Small intestine (tissue), 7 donors: ENCODE measurements at regions not wholly inside any gene's neighbourhood (a gene's known extent, or its start where the extent isn't known, plus 50 kb on each side); places are given as distances from the start of the nearest gene placed in this dataset.
A peak's percentile ranks its signal among the peaks of the same experiment; 100 is the strongest.

Source experiments
- DNase-seq, 2 donors: peaks; one replicate each; pipeline versions ENCODE4 v3.0.0 to v3.0.0-alpha.2; 2013
- FAIRE-seq: peaks from 2 replicates; lab custom pipeline; 2012; peaks lifted over from hg19 to GRCh38; lab: Jason Lieb, UNC
- H3K27ac ChIP-seq, 3 donors: one replicate each; pipeline ENCODE4 v1.5.1; 2013; ENCODE audit warnings: low read length in 2 of 3, mild to moderate bottlenecking in 2 of 3, control low read depth in 1 of 3, inconsistent platforms in 1 of 3, low read depth in 1 of 3, moderate library complexity in 1 of 3
- H3K27me3 ChIP-seq, 3 donors: one replicate each; pipeline ENCODE4 v1.6.1; 2013; ENCODE audit warnings: low read length in 3 of 3, inconsistent platforms in 1 of 3; ENCODE audit not compliant: control insufficient read depth in 3 of 3, insufficient read depth in 3 of 3
- H3K36me3 ChIP-seq, 3 donors: one replicate each; pipeline ENCODE4 v1.6.1; 2013; ENCODE audit warnings: low read length in 3 of 3, inconsistent platforms in 1 of 3, low read depth in 1 of 3, mild to moderate bottlenecking in 1 of 3, moderate library complexity in 1 of 3; ENCODE audit not compliant: control insufficient read depth in 3 of 3, insufficient read depth in 2 of 3
- H3K4me1 ChIP-seq, 3 donors: one replicate each; pipeline ENCODE4 v1.6.1; 2013; ENCODE audit warnings: low read length in 2 of 3, inconsistent platforms in 1 of 3, low read depth in 1 of 3, mild to moderate bottlenecking in 1 of 3, moderate library complexity in 1 of 3; ENCODE audit not compliant: control insufficient read depth in 3 of 3, insufficient read depth in 2 of 3
- H3K4me3 ChIP-seq, 3 donors: one replicate each; pipeline ENCODE4 v1.5.1; 2013; ENCODE audit warnings: low read length in 3 of 3, control low read depth in 1 of 3, inconsistent platforms in 1 of 3, low read depth in 1 of 3, mild to moderate bottlenecking in 1 of 3, moderate library complexity in 1 of 3
- H3K9me3 ChIP-seq, 2 donors: one replicate each; pipeline ENCODE4 v1.6.1; 2013; ENCODE audit warnings: low read depth in 1 of 2, low read length in 1 of 2; ENCODE audit not compliant: control insufficient read depth in 2 of 2, insufficient read depth in 1 of 2
- WGBS, 3 donors: extraction: QIAGEN DNeasy Blood & Tissue Kit; methylation state at CpG; one replicate each; pipeline ENCODE4 v1.1.7; 2013; 5-methylcytosine and 5-hydroxymethylcytosine counted together
- donor health status: healthy with polysubstance abuse.
- donor health status: control.
- donor health status: control.
- donor health status: Bipolar disorder and iron deficiency.
- donor health status: healthy.

GRCh38 chr12:75715323-75715644 is 203.9 kb upstream of the KRR1 start:
- Histone ChIP-seq H3K4me3 (no peak overlapping the region), H3K36me3 (no peaks in the 10 kb centered on the region), H3K27ac (no peak overlapping the region), H3K4me1 (no peaks in the 10 kb centered on the region), H3K9me3 (no peaks in the 10 kb centered on the region), H3K27me3 (no peaks in the 10 kb centered on the region)
- DNase-seq (no peak), FAIRE-seq (no peak)
- WGBS, 3 donors = 93 to 98% (median 98%) methylated on average over 4 of the region's 4 CpGs

GRCh38 chr12:75714462-75715322 is 203.3 kb upstream of the KRR1 start:
- Histone ChIP-seq H3K36me3 (no peaks in the 10 kb centered on the region), H3K27me3 (no peaks in the 10 kb centered on the region), H3K4me3 (no peak overlapping the region), H3K4me1 (no peaks in the 10 kb centered on the region), H3K27ac (no peak overlapping the region), H3K9me3 (no peaks in the 10 kb centered on the region)
- WGBS, 3 donors = 70 to 75% (median 73%) methylated on average over 2 of the region's 2 CpGs
- FAIRE-seq = no peak
- DNase-seq = no peak

- no peaks in the 10 kb centered on the region for H3K9me3 ChIP-seq
- DNase-seq = no peak
- no peak overlapping the region for H3K4me3 ChIP-seq
- no peak for FAIRE-seq
- H3K27ac ChIP-seq = no peak overlapping the region
- no peaks in the 10 kb centered on the region for H3K27me3 ChIP-seq
- no peaks in the 10 kb centered on the region for H3K4me1 ChIP-seq
- no peaks in the 10 kb centered on the region for H3K36me3 ChIP-seq
- 79 to 88% (median 82%) methylated on average over 3 of the region's 3 CpGs for WGBS, 3 donors
Measured at GRCh38 chr12:75713434-75713833, 202.0 kb upstream of the KRR1 start.

GRCh38 chr12:75712223-75712622 is 200.8 kb upstream of the KRR1 start:
- no peak for FAIRE-seq
- no peaks in the 10 kb centered on the region for H3K36me3 ChIP-seq
- peak; percentile 9 to 14 for DNase-seq
- H3K4me3 ChIP-seq = no peak overlapping the region
- no peaks in the 10 kb centered on the region for H3K9me3 ChIP-seq
- H3K27me3 ChIP-seq = no peaks in the 10 kb centered on the region
- H3K27ac ChIP-seq = no peak overlapping the region
- no peaks in the 10 kb centered on the region for H3K4me1 ChIP-seq

- Histone ChIP-seq H3K27ac (no peak overlapping the region), H3K4me3 (no peak overlapping the region), H3K36me3 (no peaks in the 10 kb centered on the region), H3K27me3 (no peaks in the 10 kb centered on the region), H3K4me1 (peaks cover 0 to 5% (median 0%) of the 10 kb centered on the region in 3 donors), H3K9me3 (no peaks in the 10 kb centered on the region)
- 92 to 100% (median 100%) methylated on average over 2 of the region's 2 CpGs for WGBS, 3 donors
- FAIRE-seq = no peak
- no peak for DNase-seq
Measured at GRCh38 chr12:75711271-75711670, 199.9 kb upstream of the KRR1 start.

- H3K9me3 ChIP-seq = no peaks in the 10 kb centered on the region
- no peak overlapping the region for H3K27ac ChIP-seq
- 58 to 74% (median 66%) methylated on average over 2 of the region's 2 CpGs for WGBS, 3 donors
- no peak for DNase-seq
- no peak for FAIRE-seq
- H3K36me3 ChIP-seq = no peaks in the 10 kb centered on the region
- H3K4me1 ChIP-seq = peaks cover 0 to 8% (median 0%) of the 10 kb centered on the region in 3 donors
- no peak overlapping the region for H3K4me3 ChIP-seq
- no peaks in the 10 kb centered on the region for H3K27me3 ChIP-seq
Measured at GRCh38 chr12:75710361-75711069, 199.1 kb upstream of the KRR1 start.

GRCh38 chr12:75709503-75709902 is 198.1 kb upstream of the KRR1 start:
- Histone ChIP-seq H3K27me3 (no peaks in the 10 kb centered on the region), H3K27ac (no peak overlapping the region), H3K4me3 (no peak overlapping the region), H3K4me1 (peaks cover 0 to 8% (median 0%) of the 10 kb centered on the region in 3 donors), H3K9me3 (no peaks in the 10 kb centered on the region), H3K36me3 (no peaks in the 10 kb centered on the region)
- DNase-seq (no peak), FAIRE-seq (no peak)
- WGBS, 3 donors = 81 to 88% (median 84%) methylated on average over 2 of the region's 2 CpGs

GRCh38 chr12:75708802-75709201 is 197.4 kb upstream of the KRR1 start:
- no peaks in the 10 kb centered on the region for H3K27me3 ChIP-seq
- H3K27ac ChIP-seq = no peak overlapping the region
- no peaks in the 10 kb centered on the region for H3K36me3 ChIP-seq
- no peaks in the 10 kb centered on the region for H3K9me3 ChIP-seq
- 25 to 58% (median 43%) methylated on average over 1 of the region's 1 CpG for WGBS, 3 donors
- DNase-seq = no peak
- no peak for FAIRE-seq
- H3K4me1 ChIP-seq = peaks cover 0 to 8% (median 0%) of the 10 kb centered on the region in 3 donors
- H3K4me3 ChIP-seq = no peak overlapping the region
